H1 (cell line): ENCODE measurements at regions not wholly inside any gene's neighbourhood (a gene's known extent, or its start where the extent isn't known, plus 50 kb on each side); places are given as distances from the start of the nearest gene placed in this dataset.

ENCODE experiments used
- CBX5 ChIP-seq: fragments of 300-800, 300-1000 bp; sonication (generic); IDR thresholded peaks from 2 replicates; pipeline ENCODE4 v1.7.1; 2016; ENCODE audit warnings: antibody characterized with exemption, low read length, low read depth
- CHD1 ChIP-seq: IDR thresholded peaks from 2 replicates; pipeline ENCODE4 v1.6.1; 2012; ENCODE audit warnings: low read depth, low read length, improper control_type of control experiment
- CHD2 ChIP-seq: IDR thresholded peaks from 2 replicates; pipeline ENCODE4 v1.6.1; 2012; ENCODE audit warnings: low read length, improper control_type of control experiment
- GABPA ChIP-seq: IDR thresholded peaks from 2 replicates; pipeline ENCODE4 v1.6.1; 2011; ENCODE audit warnings: mild to moderate bottlenecking, low read length, moderate library complexity, borderline replicate concordance; ENCODE audit not compliant: insufficient read depth
- HDAC6 ChIP-seq: IDR thresholded peaks from one replicate; pipeline ENCODE4 v1.7.1; 2012; ENCODE audit warnings: low read depth, mild to moderate bottlenecking, inconsistent platforms, low read length, moderate library complexity
- RBBP5 ChIP-seq: IDR thresholded peaks from 2 replicates; pipeline ENCODE4 v1.7.1; 2012; ENCODE audit warnings: low read depth, mild to moderate bottlenecking, inconsistent platforms, low read length, moderate library complexity, borderline replicate concordance
- RFX5 ChIP-seq: IDR thresholded peaks from 2 replicates; pipeline ENCODE4 v1.6.1; 2011; ENCODE audit warnings: low read depth, low read length, improper control_type of control experiment, borderline replicate concordance
- TCF12 ChIP-seq: IDR thresholded peaks from 2 replicates; pipeline ENCODE4 v1.6.1; 2011; ENCODE audit warnings: low read depth, mild to moderate bottlenecking, low read length

DNA sequence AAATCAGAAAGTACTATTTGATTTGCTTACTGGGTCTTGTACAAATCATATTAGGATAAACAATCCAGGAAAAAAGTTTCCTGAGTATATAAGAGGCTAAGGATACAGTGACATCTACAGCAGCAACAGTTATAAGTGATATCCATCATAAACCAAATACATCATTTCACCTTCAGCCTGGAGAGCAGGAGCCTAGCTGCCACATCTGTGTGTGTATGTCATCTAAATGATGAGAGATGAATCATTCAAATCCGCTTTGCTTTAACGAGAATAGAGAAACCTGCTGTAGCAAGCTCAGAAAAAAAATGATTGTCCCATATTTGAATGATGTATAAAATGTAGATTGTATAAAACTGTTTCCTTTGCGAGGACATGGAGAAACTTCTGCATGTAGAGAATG is 841.4 kb downstream of the SI start (continued):
- no peak for TF ChIP-seq RFX5
- no peak for TF ChIP-seq CHD1
- no peak for TF ChIP-seq GABPA
- TF ChIP-seq TCF12 = no peak
- no peak for TF ChIP-seq CBX5
- TF ChIP-seq CHD2 = no peak
- TF ChIP-seq RBBP5 = no peak
- TF ChIP-seq HDAC6 = no peak
